ENCODE measurements at regions not wholly inside any gene's neighbourhood (a gene's known extent, or its start where the extent isn't known, plus 50 kb on each side); places are given as distances from the start of the nearest gene placed in this dataset.

DNA sequence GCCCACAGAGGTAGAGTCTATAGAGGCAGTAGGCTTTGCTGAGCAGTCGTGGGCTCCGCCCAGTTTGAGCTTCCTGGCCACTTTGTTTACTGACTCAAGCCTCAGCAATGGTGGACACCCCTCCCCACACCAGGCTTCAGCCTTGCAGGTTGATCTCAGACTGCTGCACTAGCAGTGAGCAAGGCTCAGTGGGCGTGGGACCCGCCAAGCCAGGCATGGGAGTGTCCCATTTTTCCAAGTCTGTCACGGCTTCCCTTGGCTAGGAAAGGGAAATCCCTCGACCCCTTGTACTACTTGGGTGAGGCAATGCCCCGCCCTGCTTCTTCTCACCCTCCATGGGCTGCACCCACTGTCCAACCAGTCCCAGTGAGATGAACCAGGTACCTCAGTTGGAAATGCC lies 135.3 kb upstream of the NT5E start:
- Histone ChIP-seq H3K4me1 (no peaks in the 10 kb centered on the region), H3K4me3 (ENCODE audit: low read depth, low read length) (no peak overlapping the region), H3K36me3 (ENCODE audit: control insufficient read depth, insufficient read depth, low read length) (no peaks in the 10 kb centered on the region), H3K9me3 (no peaks in the 10 kb centered on the region; the same call in 1 of the 2 replicates), H3K27me3 (replicated peaks; ENCODE audit: control insufficient read depth, insufficient read depth, low read length) (no peaks in the 10 kb centered on the region)
- BruUV-seq (replicated peaks) = no TSS peak
- Mint-ChIP-seq H3K36me3 (ENCODE audit: insufficient read depth, unreplicated experiment) (no peaks in the 10 kb centered on the region), H3K4me1 (ENCODE audit: low read depth, unreplicated experiment) (no peaks in the 10 kb centered on the region), H3K27me3 (ENCODE audit: insufficient read depth, unreplicated experiment) (no peaks in the 10 kb centered on the region), H3K27ac (ENCODE audit: unreplicated experiment) (no peak overlapping the region), H3K9me3 (ENCODE audit: unreplicated experiment) (no peaks in the 10 kb centered on the region), H3K4me3 (ENCODE audit: unreplicated experiment) (no peak overlapping the region)
- CTCF ChIA-PET = no interaction called here
- TF ChIP-seq, protein P1, sequence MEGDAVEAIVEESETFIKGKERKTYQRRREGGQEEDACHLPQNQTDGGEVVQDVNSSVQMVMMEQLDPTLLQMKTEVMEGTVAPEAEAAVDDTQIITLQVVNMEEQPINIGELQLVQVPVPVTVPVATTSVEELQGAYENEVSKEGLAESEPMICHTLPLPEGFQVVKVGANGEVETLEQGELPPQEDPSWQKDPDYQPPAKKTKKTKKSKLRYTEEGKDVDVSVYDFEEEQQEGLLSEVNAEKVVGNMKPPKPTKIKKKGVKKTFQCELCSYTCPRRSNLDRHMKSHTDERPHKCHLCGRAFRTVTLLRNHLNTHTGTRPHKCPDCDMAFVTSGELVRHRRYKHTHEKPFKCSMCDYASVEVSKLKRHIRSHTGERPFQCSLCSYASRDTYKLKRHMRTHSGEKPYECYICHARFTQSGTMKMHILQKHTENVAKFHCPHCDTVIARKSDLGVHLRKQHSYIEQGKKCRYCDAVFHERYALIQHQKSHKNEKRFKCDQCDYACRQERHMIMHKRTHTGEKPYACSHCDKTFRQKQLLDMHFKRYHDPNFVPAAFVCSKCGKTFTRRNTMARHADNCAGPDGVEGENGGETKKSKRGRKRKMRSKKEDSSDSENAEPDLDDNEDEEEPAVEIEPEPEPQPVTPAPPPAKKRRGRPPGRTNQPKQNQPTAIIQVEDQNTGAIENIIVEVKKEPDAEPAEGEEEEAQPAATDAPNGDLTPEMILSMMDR (IDR thresholded peaks at IDR 0.05; ENCODE audit: insufficient read depth in 1 of 2, low read depth in 1 of 2, low read length in 1 of 2, severe bottlenecking in 1 of 2, unreplicated experiment in 1 of 2) = no peak
- intact Hi-C loops (cut with micrococcal nuclease; ENCODE audit: unreplicated experiment) = no loop called here
- DNase-seq = no peak
- POLR2A ChIA-PET = no interaction called here

- ChIA-PET CTCF (no interaction called here), POLR2A (no interaction called here)
- H3K27ac Mint-ChIP-seq (ENCODE audit: unreplicated experiment) = no peak overlapping the region
- Histone ChIP-seq H3K9me3 (no peaks in the 10 kb centered on the region), H3K4me1 (no peaks in the 10 kb centered on the region), H3K4me3 (ENCODE audit: low read depth, low read length) (no peak overlapping the region), H3K36me3 (ENCODE audit: control insufficient read depth, insufficient read depth, low read length) (no peaks in the 10 kb centered on the region), H3K27me3 (replicated peaks; ENCODE audit: control insufficient read depth, insufficient read depth, low read length) (no peaks in the 10 kb centered on the region)
- no peaks in the 10 kb centered on the region for H3K36me3 Mint-ChIP-seq (ENCODE audit: insufficient read depth, unreplicated experiment)
- H3K27me3 Mint-ChIP-seq (ENCODE audit: insufficient read depth, unreplicated experiment) = peaks cover 11% of the 10 kb centered on the region
- TF ChIP-seq, protein P1 (IDR thresholded peaks at IDR 0.05; ENCODE audit: insufficient read depth in 1 of 2, low read depth in 1 of 2, low read length in 1 of 2, severe bottlenecking in 1 of 2, unreplicated experiment in 1 of 2) = no peak
- H3K4me1 Mint-ChIP-seq (ENCODE audit: low read depth, unreplicated experiment) = no peaks in the 10 kb centered on the region
- H3K4me3 Mint-ChIP-seq (ENCODE audit: unreplicated experiment) = no peak overlapping the region
- no TSS peak for BruUV-seq (replicated peaks)
- intact Hi-C loops (cut with micrococcal nuclease; ENCODE audit: unreplicated experiment) = no loop called here
- H3K9me3 Mint-ChIP-seq (ENCODE audit: unreplicated experiment) = peaks cover 9% of the 10 kb centered on the region
- no peak for DNase-seq
Measured at GRCh38 chr6:85300581-85300980, 149.3 kb upstream of the NT5E start.

DNA sequence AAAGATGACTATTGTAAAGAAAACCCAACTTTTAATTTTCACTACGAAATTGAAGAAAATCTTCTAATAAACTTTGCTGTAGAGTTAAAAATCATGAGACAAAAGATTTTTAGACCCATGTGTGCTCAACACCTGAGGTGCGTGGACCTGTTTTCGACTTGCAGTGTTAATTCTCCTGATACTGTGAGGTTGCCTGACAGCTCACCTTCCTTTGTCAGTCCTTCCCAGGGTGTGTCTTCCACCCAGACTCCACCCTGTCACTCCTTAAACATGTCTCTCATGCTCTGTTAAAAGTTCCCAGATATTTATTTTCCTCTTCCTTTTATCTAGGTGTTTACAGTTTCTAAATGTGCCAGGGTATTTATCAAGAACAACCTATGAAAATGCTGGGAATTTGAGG lies 151.3 kb upstream of the NT5E start:
- TF ChIP-seq, protein P1 (IDR thresholded peaks at IDR 0.05; ENCODE audit: insufficient read depth in 1 of 2, low read depth in 1 of 2, low read length in 1 of 2, severe bottlenecking in 1 of 2, unreplicated experiment in 1 of 2) = no peak
- H3K4me3 ChIP-seq (ENCODE audit: low read depth, low read length) = no peak overlapping the region
- no peaks in the 10 kb centered on the region for H3K9me3 ChIP-seq
- Mint-ChIP-seq H3K36me3 (ENCODE audit: insufficient read depth, unreplicated experiment) (no peaks in the 10 kb centered on the region), H3K9me3 (ENCODE audit: unreplicated experiment) (no peaks in the 10 kb centered on the region), H3K4me1 (ENCODE audit: low read depth, unreplicated experiment) (no peaks in the 10 kb centered on the region), H3K27ac (ENCODE audit: unreplicated experiment) (no peak overlapping the region), H3K4me3 (ENCODE audit: unreplicated experiment) (no peak overlapping the region), H3K27me3 (ENCODE audit: insufficient read depth, unreplicated experiment) (peaks cover 11% of the 10 kb centered on the region)
- intact Hi-C loops (cut with micrococcal nuclease; ENCODE audit: unreplicated experiment) = no loop called here
- no peaks in the 10 kb centered on the region for H3K27me3 ChIP-seq (replicated peaks; ENCODE audit: control insufficient read depth, insufficient read depth, low read length)
- ChIA-PET POLR2A (no interaction called here), CTCF (no interaction called here)
- H3K4me1 ChIP-seq = no peaks in the 10 kb centered on the region
- no TSS peak for BruUV-seq (replicated peaks)
- H3K36me3 ChIP-seq (ENCODE audit: control insufficient read depth, insufficient read depth, low read length) = no peaks in the 10 kb centered on the region
- DNase-seq = no peak
